Muscle of back (tissue), 3 donors: ENCODE measurements at regions not wholly inside any gene's neighbourhood (a gene's known extent, or its start where the extent isn't known, plus 50 kb on each side); places are given as distances from the start of the nearest gene placed in this dataset.
A peak's percentile ranks its signal among the peaks of the same experiment; 100 is the strongest.

Source experiments
- DNase-seq, 3 donors: peaks; one replicate each; pipeline versions ENCODE4 v3.0.0 to v3.0.0-alpha.2; 2013

DNA sequence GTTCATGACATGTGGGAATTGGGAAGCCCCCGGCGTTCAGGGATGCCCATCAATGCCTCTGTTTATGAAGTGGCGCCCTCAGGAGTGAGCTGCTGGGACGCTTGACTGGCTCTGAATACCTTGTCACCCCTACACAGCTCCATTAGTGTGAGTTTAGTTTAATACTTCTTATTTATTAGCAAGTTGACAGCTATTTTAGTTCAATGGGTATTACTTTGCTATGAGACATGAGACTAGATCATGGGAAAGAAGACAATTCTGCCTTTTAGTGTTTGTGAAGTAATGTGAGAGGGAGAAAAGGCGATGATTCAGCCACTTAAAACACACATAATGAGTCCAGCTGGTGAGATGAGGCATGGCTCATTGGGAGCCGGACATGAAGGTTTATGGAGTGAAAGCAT, 678.5 kb downstream of the NR2F2 start:
- DNase-seq = no peak

DNA sequence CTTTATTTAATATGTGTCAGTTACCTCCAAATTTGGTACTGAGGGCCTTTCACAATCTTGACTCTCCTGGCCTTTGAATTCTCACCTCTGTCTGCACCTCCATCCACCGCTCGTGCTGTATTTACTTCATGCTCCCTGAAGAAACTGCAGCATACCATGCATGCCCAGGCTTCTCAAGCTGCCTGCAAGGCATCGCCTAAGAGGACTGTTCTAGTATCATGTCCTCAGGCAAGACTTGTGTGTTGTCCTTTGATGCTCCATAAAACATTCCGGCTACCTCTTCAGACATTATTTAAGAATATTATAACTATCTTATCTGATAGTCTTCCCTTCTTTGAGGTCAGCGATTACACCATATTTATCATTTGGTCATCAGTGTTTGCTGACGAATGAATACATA, 682.5 kb downstream of the NR2F2 start:
- no peak for DNase-seq

DNA sequence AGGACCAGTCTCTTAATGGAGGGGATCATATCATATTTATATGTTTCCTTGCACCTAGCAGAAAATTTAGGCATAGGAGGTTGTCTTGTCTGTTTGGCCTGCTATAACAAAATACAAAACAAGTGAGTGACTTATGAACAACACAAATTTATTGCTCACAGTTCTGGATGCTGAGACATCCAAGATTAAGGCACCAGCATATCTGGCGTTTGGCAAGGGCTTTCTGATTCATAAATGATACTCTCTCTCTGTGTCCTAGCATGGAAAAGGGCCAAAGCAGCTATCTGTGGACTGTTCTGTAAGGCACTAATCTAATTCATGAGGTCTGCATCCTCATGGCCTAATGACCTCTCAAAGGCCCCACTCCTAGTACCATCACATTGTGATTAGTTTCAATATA, 683.0 kb downstream of the NR2F2 start:
- no peak for DNase-seq

DNA sequence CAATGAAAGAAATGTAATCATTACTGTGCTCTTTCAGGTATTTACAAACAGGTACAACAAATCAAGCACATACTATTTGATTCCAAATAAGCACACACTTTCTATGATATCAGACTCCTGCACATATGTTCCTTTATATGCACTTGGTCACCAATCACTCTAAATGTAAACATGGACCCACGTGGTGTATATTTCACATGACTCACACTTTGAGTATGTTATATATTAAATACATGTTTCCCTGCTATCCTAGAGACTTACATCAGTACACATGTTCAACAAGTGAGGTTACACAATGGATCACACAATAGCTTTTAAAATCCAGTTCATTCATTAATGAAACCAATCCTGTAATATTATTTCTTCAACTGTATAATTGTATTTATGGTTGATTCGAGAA, 683.5 kb downstream of the NR2F2 start:
- no peak for DNase-seq

DNA sequence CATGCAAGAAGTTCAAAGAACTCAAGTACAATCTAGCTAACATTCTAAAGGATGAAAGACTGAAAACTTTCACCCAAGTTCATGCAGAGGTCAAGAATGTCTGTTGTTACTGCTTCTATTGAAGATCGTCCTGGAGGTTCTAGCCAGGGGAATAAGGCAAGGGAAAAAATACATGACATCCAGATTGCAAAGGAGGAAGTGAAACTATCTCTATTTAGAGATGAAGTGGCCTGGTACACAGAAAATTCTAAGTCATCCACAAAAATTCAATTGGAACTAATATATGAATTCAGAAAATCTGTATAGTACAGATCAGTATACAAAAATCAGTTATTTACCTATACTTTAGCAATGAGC, 693.0 kb downstream of the NR2F2 start:
- peak in 2 of 3 donors; percentile 1 to 11 for DNase-seq

DNA sequence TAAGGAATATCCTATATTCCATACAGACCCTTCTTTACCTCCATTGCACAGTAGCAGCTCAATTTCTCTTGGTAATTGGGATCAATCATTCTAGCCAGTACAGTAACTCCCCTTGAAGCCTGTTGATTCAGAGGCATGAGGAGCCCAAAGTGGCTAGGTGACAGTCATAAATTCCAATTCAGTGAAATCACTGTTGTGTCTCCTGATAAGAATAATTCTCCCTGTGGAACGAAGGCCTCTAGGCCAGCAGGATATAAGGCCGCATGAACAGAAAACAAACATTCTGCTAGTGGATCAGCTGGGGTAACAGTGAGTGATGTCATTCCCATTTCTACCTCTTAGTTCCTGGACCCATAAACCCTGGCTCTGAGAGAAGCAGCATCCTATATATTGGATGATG, 696.3 kb downstream of the NR2F2 start:
- no peak for DNase-seq

DNA sequence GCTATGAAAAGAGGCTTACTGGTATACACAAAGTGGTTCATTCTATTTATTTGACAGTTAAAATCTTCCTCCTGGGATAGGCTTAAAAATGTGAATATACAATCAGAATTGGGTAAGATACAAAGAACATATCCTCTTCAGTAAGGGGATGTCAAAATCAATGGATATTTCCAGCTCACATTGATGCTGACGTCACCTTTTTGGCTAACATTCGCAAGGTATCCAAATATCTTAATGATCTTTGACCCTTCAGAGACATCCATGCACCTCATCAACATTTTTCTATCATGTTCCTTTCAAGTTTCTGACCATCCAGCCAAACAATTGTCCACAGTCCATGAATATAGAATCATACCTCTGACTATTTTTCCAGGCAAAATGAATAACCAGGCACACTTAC, 697.3 kb downstream of the NR2F2 start:
- no peak for DNase-seq

DNA sequence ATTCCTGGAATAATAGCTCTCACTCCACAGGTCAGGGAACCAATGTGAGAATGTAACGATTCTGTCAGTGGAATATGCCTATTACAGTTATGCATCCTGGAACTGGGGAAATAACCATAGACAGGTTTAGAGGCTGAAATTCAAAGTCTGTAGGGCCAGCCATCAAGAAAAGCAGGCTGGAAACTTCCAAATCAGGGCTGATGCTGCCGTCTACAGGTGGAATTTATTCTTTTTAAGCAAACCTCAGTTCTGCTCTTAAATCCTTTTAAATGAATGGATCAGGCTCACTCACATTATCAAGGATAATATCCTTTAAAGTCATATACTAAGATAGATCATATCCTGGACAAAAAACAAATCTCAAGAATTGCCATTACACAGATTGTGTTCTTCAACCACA, 699.8 kb downstream of the NR2F2 start:
- no peak for DNase-seq

DNA sequence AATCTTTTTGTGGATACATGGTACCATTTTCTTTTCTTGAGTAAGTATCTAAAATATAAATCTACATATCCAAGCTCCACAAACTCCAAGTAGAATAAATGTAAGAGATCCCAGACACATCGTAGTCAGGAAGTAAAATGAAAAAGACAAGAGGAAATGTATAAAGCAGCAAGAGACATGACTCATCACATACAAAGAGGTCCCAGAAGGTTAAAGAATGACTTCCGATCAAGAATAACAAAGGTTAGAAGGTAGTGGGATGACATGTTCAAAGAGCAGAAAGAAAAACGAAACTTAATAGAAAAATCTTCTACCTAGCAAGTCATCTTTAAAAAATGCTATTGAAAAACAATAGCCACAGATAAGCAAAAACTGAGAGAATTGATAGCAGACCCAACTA, 705.8 kb downstream of the NR2F2 start:
- no peak for DNase-seq

DNA sequence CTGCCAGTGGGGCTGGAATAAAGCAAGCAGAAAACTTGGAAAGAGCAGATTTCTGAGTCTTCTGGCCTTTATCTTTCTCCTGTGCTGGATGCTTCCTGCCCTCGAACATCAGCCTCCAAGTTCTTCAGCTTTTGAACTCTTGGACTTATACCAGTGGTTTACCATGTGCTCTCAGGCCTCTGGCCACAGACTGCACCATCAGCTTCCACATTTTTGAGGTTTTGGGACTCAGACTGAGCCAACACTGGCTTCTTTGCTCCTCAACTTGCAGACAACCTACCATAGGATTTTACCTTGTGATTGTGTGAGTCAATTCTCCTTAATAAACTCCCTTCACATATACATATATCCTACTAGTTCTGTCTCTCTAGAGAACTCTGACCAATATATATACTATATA, 706.6 kb downstream of the NR2F2 start:
- DNase-seq = no peak

DNA sequence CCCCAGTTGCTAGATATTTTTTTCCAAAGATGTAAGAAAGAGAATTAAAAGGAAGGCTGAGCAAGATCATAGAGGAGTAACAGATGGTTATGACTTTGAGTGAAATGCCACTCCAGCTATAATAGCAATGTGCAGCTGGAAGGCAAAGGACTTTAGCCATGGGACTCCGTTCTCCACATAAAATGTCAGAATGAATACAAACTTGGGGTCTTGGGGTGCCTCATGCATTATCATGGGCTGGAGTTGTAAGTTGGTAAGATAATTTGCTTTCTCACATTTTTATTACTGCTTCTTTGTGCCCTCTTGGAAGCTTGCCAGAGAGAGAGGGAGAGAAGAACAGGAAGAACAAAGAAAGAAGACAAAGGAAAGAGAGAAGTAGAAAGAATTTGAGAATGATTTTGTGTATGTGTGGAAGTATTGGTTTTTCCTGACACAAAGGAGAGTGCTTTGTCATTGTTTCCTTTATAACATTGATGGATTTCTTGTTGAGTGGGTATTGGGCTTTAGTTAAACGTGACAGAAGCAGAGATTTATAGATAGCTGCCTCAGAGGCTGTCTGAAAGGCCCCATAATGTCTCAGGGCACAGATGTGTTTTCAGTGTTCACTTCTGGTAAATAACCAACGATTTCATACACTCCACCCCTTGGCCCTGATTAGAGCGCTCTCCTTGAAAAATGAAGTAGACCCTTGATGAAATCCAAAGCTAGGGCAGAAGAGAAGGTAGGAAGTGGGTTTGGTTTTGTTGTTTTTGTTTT, 715.3 kb downstream of the NR2F2 start:
- no peak for DNase-seq

DNA sequence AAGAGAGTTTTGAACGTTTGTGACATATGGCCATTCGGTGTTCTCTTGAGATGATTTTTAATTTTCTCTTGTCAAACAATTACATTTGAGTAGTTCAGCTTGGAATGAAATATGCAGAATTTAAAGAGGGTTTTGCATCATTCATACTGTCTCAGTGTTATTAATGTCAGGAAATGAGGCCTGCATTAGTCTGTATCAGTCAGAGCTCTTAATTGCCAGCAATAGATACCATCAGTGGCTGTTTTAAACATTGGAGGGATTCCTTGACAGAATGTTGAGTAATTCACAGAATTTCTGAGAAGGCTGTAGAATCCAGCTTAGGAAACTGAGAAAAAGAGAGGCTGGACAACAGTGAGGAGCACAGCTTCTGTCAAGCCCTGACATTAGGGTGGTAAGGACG, 722.0 kb downstream of the NR2F2 start:
- DNase-seq = no peak

DNA sequence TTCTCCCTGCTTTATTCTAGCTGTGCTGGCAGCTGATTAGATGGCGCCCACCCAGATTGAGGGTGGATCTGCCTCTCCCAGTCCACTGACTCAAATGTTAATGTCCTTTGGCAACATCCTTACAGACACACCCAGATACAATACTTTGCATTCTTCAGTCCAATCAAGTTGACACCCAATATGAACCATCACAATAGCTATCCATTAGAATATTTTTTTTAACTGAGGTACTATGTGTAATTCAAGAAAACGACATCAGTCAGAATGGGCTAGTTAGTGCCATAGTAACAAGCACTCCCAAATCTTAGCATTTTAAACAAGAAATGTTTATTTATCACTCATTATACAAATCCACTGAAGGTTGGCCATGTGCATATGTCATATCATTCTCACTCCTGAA, 723.1 kb downstream of the NR2F2 start:
- DNase-seq = no peak

DNA sequence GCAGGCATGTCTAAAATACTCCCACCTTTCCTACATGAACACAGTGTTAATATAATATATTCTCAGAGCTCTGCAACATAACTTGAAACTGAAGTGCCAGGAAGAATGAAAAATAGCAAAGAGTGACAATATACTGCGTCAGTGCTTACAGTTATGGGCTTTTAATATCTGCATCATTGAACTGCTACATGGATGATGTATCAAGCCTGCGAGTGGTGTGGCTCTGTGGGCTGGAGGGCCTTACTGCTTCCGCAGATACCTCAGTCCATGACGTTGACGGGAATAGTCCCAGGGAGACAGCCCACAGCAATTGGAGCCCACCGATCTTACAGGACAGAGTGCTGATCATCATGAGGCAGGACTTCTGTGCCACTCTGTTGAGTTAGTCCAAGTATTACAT, 727.0 kb downstream of the NR2F2 start:
- DNase-seq = no peak

DNA sequence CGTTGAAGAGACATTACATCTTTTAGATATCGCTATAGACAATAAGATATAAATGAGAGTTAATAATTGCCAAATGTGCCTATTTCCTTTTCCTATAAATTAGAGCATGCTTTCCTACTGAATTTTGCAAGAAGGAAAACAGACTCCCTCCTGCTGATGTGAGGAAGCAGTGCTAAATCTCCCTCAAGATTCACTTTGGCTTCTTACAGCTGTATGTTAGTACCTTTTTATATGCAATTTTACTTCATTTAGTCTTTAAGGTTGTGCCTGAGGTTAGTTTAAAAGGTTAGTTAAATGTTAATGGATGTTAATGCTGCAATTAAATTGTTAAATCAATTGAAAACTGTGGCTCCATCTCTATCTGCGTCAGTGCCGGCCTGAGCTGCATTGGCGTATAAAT, 728.8 kb downstream of the NR2F2 start:
- DNase-seq = no peak

DNA sequence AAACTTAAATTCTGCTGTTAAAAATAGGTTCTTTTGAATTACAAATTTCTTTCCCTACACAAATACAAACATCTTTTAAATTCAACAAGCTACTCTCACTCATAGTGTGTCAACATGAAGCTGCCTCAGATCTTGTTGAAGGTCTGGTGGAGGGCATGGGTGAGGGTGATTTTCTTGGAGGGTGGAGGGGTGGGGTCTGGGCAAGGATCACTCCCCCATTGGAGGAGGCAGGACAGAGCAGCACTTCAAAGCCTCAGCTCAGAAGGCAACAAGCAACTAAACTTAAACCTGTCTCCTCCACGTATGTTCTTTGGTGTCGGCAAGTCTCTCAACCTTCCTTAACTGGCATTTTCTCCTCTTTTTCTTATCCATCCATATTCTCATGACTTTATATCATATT, 730.9 kb downstream of the NR2F2 start:
- DNase-seq = no peak

DNA sequence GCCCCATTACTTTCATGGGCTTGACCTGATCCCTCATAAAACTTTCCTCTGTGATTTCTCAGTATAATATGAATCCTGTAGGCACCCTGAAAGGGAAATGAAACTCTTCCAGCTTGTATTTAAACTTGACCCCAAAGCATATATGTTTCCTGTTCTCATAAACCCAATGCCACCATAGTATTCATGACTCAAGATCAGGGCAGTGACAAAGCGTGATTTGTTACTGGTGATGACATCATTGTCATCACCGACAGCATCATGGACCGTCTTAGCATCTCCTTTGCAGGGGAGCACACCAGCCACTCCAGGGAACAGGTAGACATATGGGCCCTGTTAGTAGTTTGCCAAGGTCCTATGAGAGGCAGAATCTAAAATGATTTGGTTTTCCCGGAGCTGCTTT, 741.2 kb downstream of the NR2F2 start:
- DNase-seq = no peak

DNA sequence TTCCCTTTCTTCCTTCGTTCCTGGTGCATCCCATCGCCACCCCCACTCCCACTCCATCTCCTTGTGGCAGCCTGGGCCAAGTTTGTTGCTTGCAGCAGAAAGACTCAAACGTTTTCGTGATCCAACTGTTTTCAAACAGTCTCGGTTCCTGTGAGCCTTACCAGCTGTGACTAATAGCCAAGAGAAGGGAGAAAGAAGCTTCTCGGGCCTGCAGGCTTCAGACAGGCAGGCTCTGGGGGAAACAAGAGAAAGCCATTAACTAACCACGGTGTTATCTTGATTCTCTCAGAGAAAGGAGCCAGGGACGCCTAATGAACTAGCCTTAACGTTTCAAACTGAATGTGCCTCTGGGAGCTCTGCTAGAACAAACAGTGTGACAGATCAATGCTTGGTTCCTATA, 742.0 kb downstream of the NR2F2 start:
- DNase-seq = no peak

DNA sequence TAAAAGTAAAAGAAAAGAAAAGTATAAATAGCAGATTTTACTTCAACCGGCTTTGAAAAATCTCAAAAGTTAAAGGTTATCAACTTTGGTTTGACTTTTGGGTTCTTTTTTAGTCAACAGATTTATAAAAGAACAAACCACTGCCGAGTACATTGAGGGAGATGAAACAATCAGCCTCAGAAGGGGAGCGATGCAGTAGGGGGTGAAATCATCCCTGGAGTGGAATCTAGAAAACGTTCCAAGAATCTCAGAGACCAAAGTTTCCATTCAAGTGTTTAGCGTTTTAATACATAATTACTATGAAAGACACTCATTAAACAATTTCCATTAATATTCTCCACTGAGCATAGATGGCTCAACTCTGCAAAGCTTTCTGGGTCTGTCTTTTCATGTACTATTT, 745.5 kb downstream of the NR2F2 start:
- DNase-seq = peak in 2 of 3 donors; percentile 5 to 34

DNA sequence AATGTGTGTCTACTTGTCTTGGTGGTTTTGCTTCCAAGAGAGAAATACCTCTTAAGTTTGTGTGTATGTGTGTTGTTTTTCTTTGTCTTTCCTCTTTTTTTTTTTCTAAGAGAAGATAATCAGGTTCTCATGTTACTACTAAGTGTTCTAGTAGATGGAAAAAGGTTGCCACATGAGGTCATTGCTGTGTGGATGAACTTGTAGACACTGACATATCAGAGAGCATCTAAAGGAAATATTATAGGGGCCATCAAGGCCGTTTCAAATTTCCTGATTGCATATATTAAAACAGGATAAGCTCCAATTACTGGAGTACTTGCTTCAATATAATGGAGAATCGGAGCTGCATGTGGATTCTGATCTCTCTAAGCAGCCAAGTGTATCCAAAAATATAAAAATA, 747.5 kb downstream of the NR2F2 start:
- DNase-seq = no peak

DNA sequence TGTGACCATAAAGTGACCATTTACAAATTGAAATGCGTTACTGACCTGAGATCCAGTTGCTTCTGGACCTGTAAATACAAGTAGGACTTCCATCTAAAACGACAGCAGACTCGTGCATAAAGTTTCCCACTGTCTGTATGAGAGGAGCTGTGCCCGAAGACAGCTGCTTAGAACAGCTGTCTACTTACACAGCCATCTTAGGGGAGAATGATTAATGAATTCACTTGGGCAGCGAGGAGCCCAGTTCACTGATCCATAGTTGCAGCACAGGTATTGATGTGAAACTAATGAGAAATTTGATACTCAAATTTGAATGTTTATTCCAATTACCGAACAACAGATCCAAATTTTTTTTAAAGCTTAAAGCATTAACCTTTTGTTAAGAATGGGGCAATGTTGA, 748.1 kb downstream of the NR2F2 start:
- DNase-seq = peak in 2 of 3 donors; percentile 1 to 8

DNA sequence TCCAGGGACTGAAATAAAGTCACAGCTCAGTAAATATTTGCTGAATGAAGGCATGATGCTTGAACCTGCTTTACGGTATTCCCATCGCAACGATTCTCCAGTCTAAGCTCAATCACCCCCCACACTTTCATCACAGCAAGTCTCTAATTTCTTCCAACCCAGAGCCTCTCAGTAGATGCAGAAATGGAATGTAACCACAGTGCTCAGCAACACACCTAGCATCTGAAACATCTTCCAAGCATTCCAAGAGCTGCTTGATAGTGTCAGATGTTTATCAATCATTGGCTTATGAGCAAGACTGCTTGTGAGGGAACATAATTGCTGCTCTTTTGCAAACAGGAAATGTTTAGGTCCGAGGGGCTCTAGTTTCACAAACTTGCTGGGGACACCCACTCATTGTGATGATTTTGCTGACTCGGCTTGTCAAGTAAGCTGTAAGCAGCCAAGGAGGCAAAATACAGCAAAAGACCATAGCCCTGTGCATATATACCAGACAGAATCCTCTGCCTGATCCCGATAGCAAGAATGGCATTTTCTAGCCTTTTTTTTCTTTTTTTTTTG, 751.2 kb downstream of the NR2F2 start:
- no peak for DNase-seq

DNA sequence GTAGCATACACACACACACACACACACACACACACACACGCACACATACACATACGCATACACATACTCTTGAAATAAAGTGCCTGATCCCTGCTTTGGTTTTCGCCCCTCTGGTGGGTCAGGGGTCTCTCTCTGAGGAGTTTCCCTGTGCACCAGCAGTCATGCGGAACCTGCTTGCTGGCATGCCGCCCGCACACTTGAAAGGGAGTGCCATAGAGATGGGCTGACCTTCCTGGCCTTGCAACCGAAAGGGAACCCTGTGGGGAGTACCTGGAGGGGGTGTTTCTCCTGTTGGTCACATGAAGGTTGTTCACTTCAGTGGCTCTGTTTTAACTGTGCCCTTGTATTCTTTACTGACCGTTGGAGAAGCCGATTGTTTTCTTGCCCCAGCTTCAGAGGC, 752.3 kb downstream of the NR2F2 start:
- DNase-seq = no peak

DNA sequence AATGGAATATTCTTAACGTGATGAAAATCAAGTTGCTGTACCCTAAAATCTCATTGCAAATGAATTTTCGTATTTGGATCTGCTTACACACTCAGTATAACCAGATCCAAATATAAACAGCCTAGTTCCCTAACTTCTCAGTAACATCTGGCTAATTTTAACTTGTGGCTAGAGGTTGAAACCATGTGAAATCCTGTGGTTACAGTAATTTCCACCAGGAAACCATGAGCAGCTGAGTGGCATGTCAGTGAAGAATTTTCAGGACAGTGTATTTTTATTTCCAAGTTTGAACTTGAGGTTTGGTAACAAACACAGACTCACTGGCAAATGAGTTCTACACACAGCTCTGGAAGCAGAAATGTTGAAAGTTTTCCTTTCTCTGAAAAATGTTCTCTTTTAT, 754.1 kb downstream of the NR2F2 start:
- DNase-seq = peak in 1 of 3 donors; percentile 1
